Naive thymus-derived CD4-positive, alpha-beta T cell (primary cell): ENCODE measurements at regions not wholly inside any gene's neighbourhood (a gene's known extent, or its start where the extent isn't known, plus 50 kb on each side); places are given as distances from the start of the nearest gene placed in this dataset.

Source experiments
- ATAC-seq: fragments of 150-1000 bp; cut with Tn5 transposase; 2 replicates; pipeline ENCODE4 v1.10.0; 2021; ENCODE audit warnings: mild to moderate bottlenecking, moderate library complexity
- CTCF ChIA-PET: fragments of 350-600 bp; sonication (Branson Sonifier 250); formaldehyde crosslinking; loops from one replicate; lab custom pipeline; 2021; ENCODE audit warnings: antibody characterized with exemption; lab: Charles Lee
- POLR2A ChIA-PET: fragments of 350-600 bp; sonication (Branson Sonifier 250); formaldehyde crosslinking; loops from one replicate; lab custom pipeline; 2021; ENCODE audit warnings: antibody characterized with exemption, inconsistent platforms; lab: Charles Lee
- DNase-seq, 9 donors: peaks; one replicate each; pipeline versions ENCODE4 v3.0.0 to v3.0.0-alpha.2; 2020 to 2022; ENCODE audit warnings: mixed read lengths in 1 of 9
- H3K27ac ChIP-seq: one replicate; pipeline ENCODE4 v1.7.0; 2013; ENCODE audit warnings: mild to moderate bottlenecking, low read depth, low read length, moderate library complexity
- H3K27me3 ChIP-seq, 2 donors: one replicate each; pipeline ENCODE4 v1.7.0; 2013; ENCODE audit warnings: low read length in 2 of 2, mild to moderate bottlenecking in 2 of 2, moderate library complexity in 2 of 2; ENCODE audit not compliant: control insufficient read depth in 2 of 2, insufficient read depth in 2 of 2
- H3K36me3 ChIP-seq, 3 experiments: 1 replicate in 2 of 3; 2 replicates in 1 of 3; pipeline ENCODE4 v1.7.0; 2013; ENCODE audit warnings: low read length in 3 of 3, mild to moderate bottlenecking in 3 of 3, moderate library complexity in 1 of 3; ENCODE audit not compliant: insufficient read depth in 3 of 3, control insufficient read depth in 2 of 3
- H3K4me1 ChIP-seq, 2 donors: one replicate each; pipeline ENCODE4 v1.7.0; 2013; ENCODE audit warnings: low read length in 2 of 2, mild to moderate bottlenecking in 2 of 2, moderate library complexity in 1 of 2; ENCODE audit not compliant: control insufficient read depth in 2 of 2, insufficient read depth in 2 of 2
- H3K4me3 ChIP-seq: 2 replicates; pipeline ENCODE4 v1.7.0; 2013; ENCODE audit warnings: mild to moderate bottlenecking, low read length
- H3K9me3 ChIP-seq, 3 experiments: 1 replicate in 2 of 3; 2 replicates in 1 of 3; pipeline ENCODE4 v1.7.0; 2013; ENCODE audit warnings: low read length in 3 of 3; ENCODE audit not compliant: control insufficient read depth in 2 of 3
- H3K27ac Mint-ChIP-seq, 9 donors: one replicate each; pipeline ENCODE4 v1.8.0; 2020 to 2022; ENCODE audit warnings: mixed read lengths in 9 of 9, mild to moderate bottlenecking in 8 of 9, moderate library complexity in 5 of 9, inconsistent platforms in 2 of 9
- H3K27me3 Mint-ChIP-seq, 5 donors: one replicate each; pipeline ENCODE4 v1.8.0; 2021 to 2022; ENCODE audit warnings: mixed read lengths in 5 of 5, mild to moderate bottlenecking in 1 of 5
- H3K36me3 Mint-ChIP-seq, 5 donors: one replicate each; pipeline ENCODE4 v1.8.0; 2020 to 2022; ENCODE audit warnings: mixed read lengths in 5 of 5, mild to moderate bottlenecking in 3 of 5, inconsistent platforms in 1 of 5
- H3K4me1 Mint-ChIP-seq, 7 donors: one replicate each; pipeline ENCODE4 v1.8.0; 2020 to 2022; ENCODE audit warnings: mixed read lengths in 7 of 7, mild to moderate bottlenecking in 3 of 7, inconsistent platforms in 1 of 7
- H3K4me3 Mint-ChIP-seq, 10 donors: one replicate each; pipeline ENCODE4 v1.8.0; 2020 to 2022; ENCODE audit warnings: mild to moderate bottlenecking in 10 of 10, mixed read lengths in 10 of 10, moderate library complexity in 6 of 10, inconsistent platforms in 2 of 10
- H3K9me3 Mint-ChIP-seq, 11 donors: one replicate each; pipeline ENCODE4 v1.8.0; 2020 to 2022; ENCODE audit warnings: mixed read lengths in 11 of 11, mild to moderate bottlenecking in 4 of 11, inconsistent platforms in 1 of 11, moderate library complexity in 1 of 11
- intact Hi-C, 2 donors: fragments of 100-400 bp; cut with micrococcal nuclease; formaldehyde crosslinking; loops; one replicate each; pipeline ENCODE4 v1.15.1; 2023

DNA sequence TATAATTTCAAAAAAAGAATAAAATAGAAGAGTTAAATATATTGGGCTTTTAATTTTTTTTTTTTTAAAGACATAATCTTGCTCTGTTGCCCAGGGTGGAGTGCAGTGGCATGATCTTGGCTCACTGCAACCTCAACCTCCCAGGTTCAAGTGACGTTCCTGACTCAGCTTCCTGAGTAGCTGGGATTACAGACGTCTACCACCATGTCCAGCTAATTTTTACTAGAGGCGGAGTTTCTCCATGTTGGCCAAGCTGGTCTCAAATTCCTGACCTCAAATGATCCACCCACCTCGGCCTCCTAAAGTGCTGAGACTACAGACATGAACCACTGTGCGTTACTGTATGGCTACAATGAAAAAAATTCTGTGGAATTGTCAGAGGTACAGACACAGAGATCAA is 98.1 kb upstream of the RGPD4 start:
- no peak for ATAC-seq
- no peaks in the 10 kb centered on the region for H3K27me3 ChIP-seq
- no peaks in the 10 kb centered on the region for H3K4me1 ChIP-seq
- POLR2A ChIA-PET: no interaction called here
- H3K4me3 ChIP-seq: no peak overlapping the region
- no peak for DNase-seq
- Mint-ChIP-seq H3K36me3 (peaks cover 0 to 3% (median 0%) of the 10 kb centered on the region in 5 donors), H3K9me3 (peaks cover 0 to 11% (median 0%) of the 10 kb centered on the region in 11 donors), H3K27ac (no peak overlapping the region), H3K4me3 (no peak overlapping the region), H3K4me1 (no peaks in the 10 kb centered on the region), H3K27me3 (no peaks in the 10 kb centered on the region)
- intact Hi-C loops: no loop called here
- CTCF ChIA-PET: no interaction called here
- H3K27ac ChIP-seq: no peak overlapping the region
- H3K36me3 ChIP-seq: no peaks in the 10 kb centered on the region
- no peaks in the 10 kb centered on the region for H3K9me3 ChIP-seq

DNA sequence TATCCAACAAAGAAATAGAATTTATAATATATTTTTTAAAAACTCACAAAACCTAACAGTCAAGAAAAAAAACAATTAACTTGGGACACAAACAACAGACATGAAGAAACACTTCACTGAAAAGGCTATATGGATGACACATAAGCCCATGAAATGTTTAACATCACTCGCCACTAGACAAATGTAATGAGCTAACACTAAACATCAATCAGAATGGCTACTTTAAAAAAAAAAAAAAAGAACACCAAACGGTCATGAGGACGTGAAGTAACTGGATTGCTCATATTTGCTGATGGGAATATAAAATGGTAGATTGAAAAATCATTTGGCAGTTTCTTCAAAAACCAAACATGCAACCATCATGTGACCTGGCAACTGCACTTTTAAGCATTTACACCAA is 97.3 kb upstream of the RGPD4 start:
- Histone ChIP-seq H3K36me3 (no peaks in the 10 kb centered on the region), H3K4me1 (no peaks in the 10 kb centered on the region), H3K9me3 (no peaks in the 10 kb centered on the region), H3K27ac (no peak overlapping the region), H3K4me3 (no peak overlapping the region), H3K27me3 (no peaks in the 10 kb centered on the region)
- no peaks in the 10 kb centered on the region for H3K4me1 Mint-ChIP-seq
- H3K4me3 Mint-ChIP-seq: no peak overlapping the region
- POLR2A ChIA-PET: no interaction called here
- DNase-seq: no peak
- no peak for ATAC-seq
- peaks cover 0 to 11% (median 0%) of the 10 kb centered on the region in 11 donors for H3K9me3 Mint-ChIP-seq
- H3K27ac Mint-ChIP-seq: no peak overlapping the region
- CTCF ChIA-PET: no interaction called here
- H3K27me3 Mint-ChIP-seq: no peaks in the 10 kb centered on the region
- intact Hi-C loops: no loop called here
- peaks cover 0 to 3% (median 0%) of the 10 kb centered on the region in 5 donors for H3K36me3 Mint-ChIP-seq

GRCh38 chr2:107730898-107731297 is 95.8 kb upstream of the RGPD4 start:
- Histone ChIP-seq H3K36me3 (no peaks in the 10 kb centered on the region), H3K4me1 (no peaks in the 10 kb centered on the region), H3K27ac (no peak overlapping the region), H3K27me3 (no peaks in the 10 kb centered on the region), H3K4me3 (no peak overlapping the region), H3K9me3 (no peaks in the 10 kb centered on the region)
- peaks cover 0 to 4% (median 0%) of the 10 kb centered on the region in 11 donors for H3K9me3 Mint-ChIP-seq
- no peak overlapping the region for H3K4me3 Mint-ChIP-seq
- no peaks in the 10 kb centered on the region for H3K27me3 Mint-ChIP-seq
- ATAC-seq (no peak), DNase-seq (no peak)
- peaks cover 0 to under 1% (median 0%) of the 10 kb centered on the region in 5 donors for H3K36me3 Mint-ChIP-seq
- POLR2A ChIA-PET: no interaction called here
- no peak overlapping the region for H3K27ac Mint-ChIP-seq
- CTCF ChIA-PET: no interaction called here
- intact Hi-C loops: no loop called here
- no peaks in the 10 kb centered on the region for H3K4me1 Mint-ChIP-seq

GRCh38 chr2:107731435-107731834 is 95.3 kb upstream of the RGPD4 start:
- H3K4me3 Mint-ChIP-seq: no peak overlapping the region
- no peaks in the 10 kb centered on the region for H3K4me1 Mint-ChIP-seq
- no peak overlapping the region for H3K4me3 ChIP-seq
- no peak overlapping the region for H3K27ac Mint-ChIP-seq
- DNase-seq (no peak), ATAC-seq (no peak)
- no peaks in the 10 kb centered on the region for H3K27me3 ChIP-seq
- intact Hi-C loops: no loop called here
- ChIA-PET POLR2A (no interaction called here), CTCF (no interaction called here)
- no peaks in the 10 kb centered on the region for H3K9me3 ChIP-seq
- H3K36me3 Mint-ChIP-seq: no peaks in the 10 kb centered on the region
- H3K9me3 Mint-ChIP-seq: peaks cover 0 to 4% (median 0%) of the 10 kb centered on the region in 11 donors
- no peak overlapping the region for H3K27ac ChIP-seq
- H3K36me3 ChIP-seq: no peaks in the 10 kb centered on the region
- no peaks in the 10 kb centered on the region for H3K4me1 ChIP-seq
- H3K27me3 Mint-ChIP-seq: no peaks in the 10 kb centered on the region

DNA sequence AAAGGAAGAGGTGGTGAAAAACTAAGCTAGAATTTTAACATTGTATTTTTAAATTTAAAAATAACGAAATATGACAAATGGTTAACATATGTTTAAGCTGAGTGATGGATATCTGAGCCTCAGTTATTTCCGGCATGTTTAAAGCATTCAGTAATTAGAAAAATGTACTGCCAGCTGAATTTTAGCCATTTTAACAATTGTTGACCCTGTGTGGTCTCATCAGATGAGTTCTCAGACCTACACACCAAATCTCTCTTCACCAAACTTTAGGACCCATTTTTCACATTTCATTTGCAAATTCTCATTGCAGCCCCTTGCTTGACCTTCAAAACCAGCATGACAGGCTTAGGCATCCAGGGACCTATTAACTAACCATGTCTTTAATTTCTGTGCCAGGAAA is 91.5 kb upstream of the RGPD4 start:
- no peak overlapping the region for H3K4me3 Mint-ChIP-seq

DNA sequence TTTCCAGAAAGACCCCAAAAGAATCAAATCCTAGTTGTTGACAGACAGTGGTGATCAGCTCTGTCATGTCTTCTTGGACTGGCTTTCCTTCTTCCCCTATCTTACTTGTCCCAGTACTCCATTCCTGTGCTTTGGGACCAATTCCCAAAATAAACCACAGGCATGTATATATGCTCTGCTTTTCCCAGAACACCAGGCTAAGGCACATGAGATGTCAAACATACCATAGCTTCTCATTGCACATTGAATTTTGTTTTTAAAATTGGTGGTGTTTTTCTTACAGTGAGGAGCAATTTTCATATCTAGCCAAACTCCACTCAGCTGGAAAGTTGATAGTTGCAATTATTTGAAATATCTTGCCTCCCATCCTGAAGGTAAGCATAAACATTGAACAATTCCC is 88.9 kb upstream of the RGPD4 start:
- H3K9me3 ChIP-seq: no peaks in the 10 kb centered on the region

More for the DNA sequence above, 91.5 kb upstream of the RGPD4 start:
- DNase-seq (no peak), ATAC-seq (no peak)
- Histone ChIP-seq H3K4me3 (no peak overlapping the region), H3K27me3 (no peaks in the 10 kb centered on the region), H3K4me1 (no peaks in the 10 kb centered on the region), H3K36me3 (no peaks in the 10 kb centered on the region), H3K27ac (no peak overlapping the region), H3K9me3 (no peaks in the 10 kb centered on the region)
- Mint-ChIP-seq H3K36me3 (no peaks in the 10 kb centered on the region), H3K27ac (no peak overlapping the region), H3K9me3 (peaks cover 0 to 4% (median 0%) of the 10 kb centered on the region in 11 donors), H3K4me1 (peaks cover 0 to 2% (median 0%) of the 10 kb centered on the region in 7 donors), H3K27me3 (no peaks in the 10 kb centered on the region)
- ChIA-PET CTCF (no interaction called here), POLR2A (no interaction called here)
- intact Hi-C loops: no loop called here

DNA sequence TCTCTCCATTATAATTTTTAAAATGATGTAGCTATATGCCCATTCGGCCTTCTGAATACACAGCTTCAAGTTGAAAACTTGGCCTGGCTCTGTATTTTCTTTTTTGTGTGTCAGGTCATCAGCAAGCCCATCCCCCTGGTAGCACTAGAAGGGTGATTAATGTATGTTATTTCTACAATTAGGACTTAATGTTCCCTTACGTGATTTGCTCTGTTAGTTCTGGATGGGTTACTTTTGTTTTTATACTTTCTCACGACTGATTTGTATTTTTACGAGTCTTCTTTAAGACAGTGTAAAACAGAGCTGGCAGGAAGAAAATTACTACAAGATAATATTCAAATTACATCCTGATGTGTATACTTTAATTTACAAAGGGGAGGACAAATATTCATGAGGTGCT is 88.4 kb upstream of the RGPD4 start:
- CTCF ChIA-PET: no interaction called here
- POLR2A ChIA-PET: no interaction called here
- H3K4me1 ChIP-seq: no peaks in the 10 kb centered on the region
- intact Hi-C loops: no loop called here
- Mint-ChIP-seq H3K9me3 (peaks cover 0 to 7% (median 0%) of the 10 kb centered on the region in 11 donors), H3K36me3 (no peaks in the 10 kb centered on the region), H3K27ac (no peak overlapping the region), H3K4me1 (peaks cover 0 to 7% (median 0%) of the 10 kb centered on the region in 7 donors), H3K27me3 (peaks cover 0 to under 1% (median 0%) of the 10 kb centered on the region in 5 donors), H3K4me3 (no peak overlapping the region)
- H3K4me3 ChIP-seq: no peak overlapping the region
- no peaks in the 10 kb centered on the region for H3K36me3 ChIP-seq
- H3K9me3 ChIP-seq: no peaks in the 10 kb centered on the region
- DNase-seq (no peak), ATAC-seq (no peak)
- H3K27ac ChIP-seq: no peak overlapping the region
- H3K27me3 ChIP-seq: no peaks in the 10 kb centered on the region

More for the DNA sequence above, 88.9 kb upstream of the RGPD4 start:
- peaks cover 0 to 7% (median 0%) of the 10 kb centered on the region in 11 donors for H3K9me3 Mint-ChIP-seq
- H3K27me3 Mint-ChIP-seq: no peaks in the 10 kb centered on the region
- H3K4me3 Mint-ChIP-seq: no peak overlapping the region
- no peaks in the 10 kb centered on the region for H3K36me3 Mint-ChIP-seq
- Histone ChIP-seq H3K4me1 (no peaks in the 10 kb centered on the region), H3K27me3 (no peaks in the 10 kb centered on the region), H3K36me3 (no peaks in the 10 kb centered on the region), H3K4me3 (no peak overlapping the region), H3K27ac (no peak overlapping the region)
- ChIA-PET POLR2A (no interaction called here), CTCF (no interaction called here)
- no peak for ATAC-seq
- H3K27ac Mint-ChIP-seq: no peak overlapping the region
- H3K4me1 Mint-ChIP-seq: peaks cover 0 to 7% (median 0%) of the 10 kb centered on the region in 7 donors
- no peak for DNase-seq
- intact Hi-C loops: no loop called here
